H1 (cell line): ENCODE measurements at regions not wholly inside any gene's neighbourhood (a gene's known extent, or its start where the extent isn't known, plus 50 kb on each side); places are given as distances from the start of the nearest gene placed in this dataset.

ENCODE experiments used
- CTCF ChIA-PET: fragments of 300-600 bp; sonication (Branson Sonifier 250); formaldehyde crosslinking; loops from one replicate; lab custom pipeline; 2021; ENCODE audit not compliant: partially characterized antibody; lab: Charles Lee
- POLR2A ChIA-PET: fragments of 300-600 bp; sonication (Branson Sonifier 250); formaldehyde crosslinking; loops from one replicate; lab custom pipeline; 2021; ENCODE audit warnings: inconsistent platforms; ENCODE audit not compliant: partially characterized antibody; lab: Charles Lee
- DNase-seq, 2 experiments: peaks; one replicate each; pipeline versions ENCODE4 v3.0.0 to v3.0.0-alpha.2; 2010 to 2022; ENCODE audit warnings: low spot score in 2 of 2, low read depth in 1 of 2, mixed read lengths in 1 of 2
- FAIRE-seq: peaks from 2 replicates; lab custom pipeline; 2011; peaks lifted over from hg19 to GRCh38; lab: Jason Lieb, UNC
- H2AFZ ChIP-seq: 2 replicates; pipeline ENCODE4 v1.8.1; 2012; ENCODE audit warnings: low read length, inconsistent platforms
- H2AK5ac ChIP-seq: 2 replicates; pipeline ENCODE4 v1.6.1; 2013; ENCODE audit warnings: low read depth, low read length
- H2BK120ac ChIP-seq: replicated peaks from 2 replicates; pipeline ENCODE3; 2013; ENCODE audit warnings: low read depth, low read length, inconsistent platforms
- H2BK12ac ChIP-seq: 2 replicates; pipeline ENCODE4 v1.6.1; 2013; ENCODE audit warnings: low read depth, low read length
- H2BK15ac ChIP-seq: 2 replicates; pipeline ENCODE4 v1.6.1; 2013; ENCODE audit warnings: low read length
- H2BK20ac ChIP-seq: 2 replicates; pipeline ENCODE4 v1.6.1; 2013; ENCODE audit warnings: low read length
- H2BK5ac ChIP-seq: 2 replicates; pipeline ENCODE4 v1.6.1; 2013; ENCODE audit warnings: low read depth, low read length
- H3K14ac ChIP-seq: 2 replicates; pipeline ENCODE4 v1.6.1; 2013; ENCODE audit warnings: inconsistent platforms; ENCODE audit not compliant: insufficient read length
- H3K18ac ChIP-seq: 2 replicates; pipeline ENCODE4 v1.6.1; 2013; ENCODE audit warnings: low read length; ENCODE audit errors: extremely low read depth
- H3K23ac ChIP-seq: 2 replicates; pipeline ENCODE4 v1.6.1; 2013; ENCODE audit warnings: inconsistent platforms; ENCODE audit not compliant: insufficient read length
- H3K23me2 ChIP-seq: 2 replicates; pipeline ENCODE4 v1.6.1; 2013; ENCODE audit warnings: low read depth, low read length
- H3K27ac ChIP-seq: 2 replicates; pipeline ENCODE4 v1.6.1; 2011; ENCODE audit warnings: low read depth, low read length, inconsistent platforms
- H3K27me3 ChIP-seq, 4 experiments: replicated peaks in 1 of 4; 1 replicate in 1 of 4; 2 replicates in 3 of 4; pipeline versions ENCODE4 v1.6.1 to v1.8.1; 2011 to 2013; ENCODE audit warnings: low read length in 3 of 4, mild to moderate bottlenecking in 3 of 4, inconsistent platforms in 2 of 4, mixed read lengths in 2 of 4, moderate library complexity in 1 of 4; ENCODE audit not compliant: control insufficient read depth in 3 of 4, insufficient read depth in 3 of 4; ENCODE audit errors: extremely low read depth in 1 of 4
- H3K36me3 ChIP-seq, 4 experiments: 2 replicates each; pipeline versions ENCODE4 v1.6.1 to v1.8.1; 2011 to 2013; ENCODE audit warnings: mild to moderate bottlenecking in 4 of 4, low read length in 3 of 4, moderate library complexity in 2 of 4, control low read depth in 1 of 4, inconsistent platforms in 1 of 4; ENCODE audit not compliant: insufficient read depth in 4 of 4, control insufficient read depth in 2 of 4
- H3K4ac ChIP-seq: replicated peaks from 2 replicates; pipeline ENCODE3; 2013; ENCODE audit warnings: low read length, low read depth, mixed read lengths, inconsistent platforms; ENCODE audit not compliant: insufficient read length
- H3K4me1 ChIP-seq, 4 experiments: replicated peaks in 1 of 4; 1 replicate in 1 of 4; 2 replicates in 3 of 4; pipeline versions ENCODE4 v1.6.1 to v1.8.1; 2011 to 2013; ENCODE audit warnings: low read length in 3 of 4, inconsistent platforms in 2 of 4, mixed read lengths in 1 of 4; ENCODE audit not compliant: insufficient read depth in 4 of 4, control insufficient read depth in 3 of 4
- H3K4me2 ChIP-seq, 2 experiments: 2 replicates each; pipeline versions ENCODE4 v1.6.1 to v1.8.1; 2011 to 2013; ENCODE audit warnings: low read depth in 2 of 2, low read length in 2 of 2, control low read depth in 1 of 2, inconsistent platforms in 1 of 2, mild to moderate bottlenecking in 1 of 2; ENCODE audit not compliant: insufficient read depth in 1 of 2
- H3K4me3 ChIP-seq, 4 experiments: fragments of 200-600, 300-600 bp in 1 of 4; sonication (generic), shearing (Covaris generic), sonication (Bioruptor Twin) in 1 of 4; 2 replicates each; pipeline versions ENCODE4 v1.5.1 to v1.8.1; 2011 to 2016; ENCODE audit warnings: low read length in 4 of 4, low read depth in 3 of 4, control low read depth in 2 of 4, inconsistent platforms in 2 of 4, mild to moderate bottlenecking in 2 of 4, mixed read lengths in 1 of 4, moderate library complexity in 1 of 4; ENCODE audit not compliant: insufficient read depth in 2 of 4; ENCODE audit errors: extremely low read depth in 1 of 4
- H3K56ac ChIP-seq: replicated peaks from 2 replicates; pipeline ENCODE3; 2013; ENCODE audit warnings: low read depth, mild to moderate bottlenecking, mixed read lengths, low read length, inconsistent platforms; ENCODE audit not compliant: insufficient read length
- H3K79me1 ChIP-seq: 2 replicates; pipeline ENCODE4 v1.6.1; 2013; ENCODE audit warnings: low read depth, low read length, control low read depth
- H3K79me2 ChIP-seq, 2 experiments: 2 replicates each; pipeline versions ENCODE4 v1.6.1 to v1.8.1; 2012 to 2013; ENCODE audit warnings: low read length in 2 of 2, mild to moderate bottlenecking in 2 of 2, inconsistent platforms in 1 of 2; ENCODE audit not compliant: insufficient read depth in 2 of 2, control insufficient read depth in 1 of 2
- H3K9ac ChIP-seq, 4 experiments: replicated peaks in 1 of 4; 1 replicate in 1 of 4; 2 replicates in 3 of 4; pipeline versions ENCODE4 v1.6.1 to v1.8.1; 2011 to 2013; ENCODE audit warnings: low read depth in 3 of 4, low read length in 3 of 4, control low read depth in 2 of 4, mild to moderate bottlenecking in 2 of 4, moderate library complexity in 2 of 4, inconsistent platforms in 1 of 4; ENCODE audit errors: extremely low read depth in 1 of 4
- H3K9me3 ChIP-seq, 2 experiments: 2 replicates each; pipeline versions ENCODE4 v1.6.1 to v1.8.1; 2012 to 2013; ENCODE audit warnings: mild to moderate bottlenecking in 2 of 2, moderate library complexity in 2 of 2, control low read depth in 1 of 2, inconsistent platforms in 1 of 2, low read depth in 1 of 2, low read length in 1 of 2, mixed read lengths in 1 of 2; ENCODE audit not compliant: insufficient read depth in 2 of 2
- H4K20me1 ChIP-seq, 2 experiments: replicated peaks in 1 of 2; 2 replicates each; pipeline versions ENCODE3 to v1.8.1; 2011 to 2013; ENCODE audit warnings: inconsistent platforms in 2 of 2, low read length in 2 of 2, mild to moderate bottlenecking in 1 of 2; ENCODE audit not compliant: insufficient read depth in 2 of 2, control insufficient read depth in 1 of 2
- H4K5ac ChIP-seq: 2 replicates; pipeline ENCODE4 v1.6.1; 2013; ENCODE audit warnings: low read length, low read depth, mixed read lengths, inconsistent platforms; ENCODE audit not compliant: insufficient read length
- H4K8ac ChIP-seq: 2 replicates; pipeline ENCODE4 v1.8.0; 2013; ENCODE audit warnings: mild to moderate bottlenecking, moderate library complexity, low read length, inconsistent platforms; ENCODE audit not compliant: insufficient read depth; ENCODE audit errors: extremely low read depth
- H4K91ac ChIP-seq: replicated peaks from 2 replicates; pipeline ENCODE3; 2013; ENCODE audit warnings: low read length, mixed read lengths, inconsistent platforms; ENCODE audit not compliant: insufficient read length
- BRCA1 ChIP-seq: IDR thresholded peaks from 2 replicates; pipeline ENCODE4 v1.6.1; 2012; ENCODE audit warnings: low read depth, low read length, improper control_type of control experiment
- CHD2 ChIP-seq: IDR thresholded peaks from 2 replicates; pipeline ENCODE4 v1.6.1; 2012; ENCODE audit warnings: low read length, improper control_type of control experiment
- POLR2AphosphoS5 ChIP-seq: IDR thresholded peaks from 2 replicates; pipeline ENCODE4 v1.6.1; 2011; ENCODE audit warnings: low read depth, low read length
- SRF ChIP-seq: IDR thresholded peaks from 2 replicates; pipeline ENCODE4 v1.6.1; 2011; ENCODE audit warnings: mild to moderate bottlenecking, low read depth, low read length, moderate library complexity
- WGBS, 2 experiments: shearing (Covaris generic) in 1 of 2; methylation state at CpG; one replicate each; pipeline versions ENCODE4 v1.1.6 to v1.1.7; 2013 to 2015; ENCODE audit warnings: low lambda C conversion rate in 2 of 2, mixed read lengths in 2 of 2, inconsistent platforms in 1 of 2, low coverage in 1 of 2, missing lambda C conversion rate in 1 of 2; ENCODE audit not compliant: insufficient replicate concordance in 2 of 2, insufficient coverage in 1 of 2, insufficient read length in 1 of 2; ENCODE audit errors: extremely low coverage in 1 of 2, missing lambda C conversion rate in 1 of 2; 5-methylcytosine and 5-hydroxymethylcytosine counted together

- no peaks in the 10 kb centered on the region for H3K27me3 ChIP-seq
- WGBS, 2 experiments = 57% methylated on average over 2 of the region's 2 CpGs; no CpG with 5 or more reads in 1 of the 2 experiments
- H2AK5ac ChIP-seq = no peak overlapping the region
- no peak overlapping the region for H2BK20ac ChIP-seq
- no peaks in the 10 kb centered on the region for H4K20me1 ChIP-seq
- H3K4ac ChIP-seq = no peak overlapping the region
- no peak overlapping the region for H3K4me2 ChIP-seq
- H3K18ac ChIP-seq = no peak overlapping the region
- H2AFZ ChIP-seq = no peak overlapping the region
- H3K79me1 ChIP-seq = no peaks in the 10 kb centered on the region
- POLR2A ChIA-PET = no interaction called here
- no peak overlapping the region for H2BK15ac ChIP-seq
- H3K9ac ChIP-seq = no peak overlapping the region
- no peak overlapping the region for H4K8ac ChIP-seq
- no peaks in the 10 kb centered on the region for H3K79me2 ChIP-seq
- no peaks in the 10 kb centered on the region for H3K23me2 ChIP-seq
- no peak overlapping the region for H2BK5ac ChIP-seq
- H3K4me1 ChIP-seq = no peaks in the 10 kb centered on the region
- FAIRE-seq = no peak
- CTCF ChIA-PET = no interaction called here
- no peak overlapping the region for H2BK12ac ChIP-seq
- H3K36me3 ChIP-seq = no peaks in the 10 kb centered on the region
- H4K5ac ChIP-seq = no peak overlapping the region
- TF ChIP-seq POLR2AphosphoS5 (no peak), CHD2 (no peak), SRF (no peak), BRCA1 (no peak)
- H3K56ac ChIP-seq = no peak overlapping the region
- no peak for DNase-seq
- H3K9me3 ChIP-seq = peaks cover 74% of the 10 kb centered on the region in 2 experiments
- no peak overlapping the region for H3K14ac ChIP-seq
- no peak overlapping the region for H3K23ac ChIP-seq
- H3K4me3 ChIP-seq = no peak overlapping the region
- H3K27ac ChIP-seq = no peak overlapping the region
- H4K91ac ChIP-seq = no peak overlapping the region
- no peak overlapping the region for H2BK120ac ChIP-seq
Observed at GRCh38 chr9:1219284-1219683, 169.1 kb downstream of the DMRT2 start.
